ENCODE measurements at regions not wholly inside any gene's neighbourhood (a gene's known extent, or its start where the extent isn't known, plus 50 kb on each side); places are given as distances from the start of the nearest gene placed in this dataset.

- no peak overlapping the region for H3K4me3 Mint-ChIP-seq (ENCODE audit: unreplicated experiment)
- no peaks in the 10 kb centered on the region for H3K36me3 Mint-ChIP-seq (ENCODE audit: unreplicated experiment)
- H3K27me3 Mint-ChIP-seq (ENCODE audit: unreplicated experiment), result peaks cover 4% of the 10 kb centered on the region
- no peaks in the 10 kb centered on the region for H3K4me1 Mint-ChIP-seq (ENCODE audit: unreplicated experiment)
- H3K9me3 Mint-ChIP-seq (ENCODE audit: unreplicated experiment), result peaks cover 38% of the 10 kb centered on the region
- DNase-seq (ENCODE audit: extremely low spot score, unreplicated experiment), result no peak
- H3K27ac Mint-ChIP-seq (ENCODE audit: unreplicated experiment), result no peak overlapping the region
- TF ChIP-seq, protein P1, sequence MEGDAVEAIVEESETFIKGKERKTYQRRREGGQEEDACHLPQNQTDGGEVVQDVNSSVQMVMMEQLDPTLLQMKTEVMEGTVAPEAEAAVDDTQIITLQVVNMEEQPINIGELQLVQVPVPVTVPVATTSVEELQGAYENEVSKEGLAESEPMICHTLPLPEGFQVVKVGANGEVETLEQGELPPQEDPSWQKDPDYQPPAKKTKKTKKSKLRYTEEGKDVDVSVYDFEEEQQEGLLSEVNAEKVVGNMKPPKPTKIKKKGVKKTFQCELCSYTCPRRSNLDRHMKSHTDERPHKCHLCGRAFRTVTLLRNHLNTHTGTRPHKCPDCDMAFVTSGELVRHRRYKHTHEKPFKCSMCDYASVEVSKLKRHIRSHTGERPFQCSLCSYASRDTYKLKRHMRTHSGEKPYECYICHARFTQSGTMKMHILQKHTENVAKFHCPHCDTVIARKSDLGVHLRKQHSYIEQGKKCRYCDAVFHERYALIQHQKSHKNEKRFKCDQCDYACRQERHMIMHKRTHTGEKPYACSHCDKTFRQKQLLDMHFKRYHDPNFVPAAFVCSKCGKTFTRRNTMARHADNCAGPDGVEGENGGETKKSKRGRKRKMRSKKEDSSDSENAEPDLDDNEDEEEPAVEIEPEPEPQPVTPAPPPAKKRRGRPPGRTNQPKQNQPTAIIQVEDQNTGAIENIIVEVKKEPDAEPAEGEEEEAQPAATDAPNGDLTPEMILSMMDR (IDR thresholded peaks at IDR 0.05), result no peak
Measured at GRCh38 chr12:42944516-42944915, 355.0 kb upstream of the PRICKLE1 start.

DNA sequence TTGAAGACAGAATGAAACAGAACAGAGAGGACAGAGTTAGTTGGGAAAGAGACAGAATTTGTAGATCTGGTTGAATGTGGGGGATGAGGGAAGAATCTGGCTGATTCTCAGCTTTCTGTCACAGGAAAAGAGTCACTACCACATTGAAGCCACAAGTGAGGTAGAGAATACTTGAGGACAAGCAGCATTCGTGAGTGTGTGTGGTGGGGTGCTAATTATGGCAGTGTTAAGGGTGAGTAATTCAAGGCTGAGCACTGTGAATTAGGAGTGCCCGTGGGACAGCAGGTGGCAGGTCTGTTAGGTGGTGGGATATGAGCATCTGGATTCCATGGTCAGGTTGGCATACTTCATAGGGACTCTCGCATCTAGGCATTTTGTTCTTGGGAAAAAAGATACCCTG, 347.4 kb upstream of the PRICKLE1 start:
- DNase-seq (ENCODE audit: extremely low spot score, unreplicated experiment), result no peak
- Mint-ChIP-seq H3K36me3 (ENCODE audit: unreplicated experiment) (no peaks in the 10 kb centered on the region), H3K9me3 (ENCODE audit: unreplicated experiment) (peaks cover 25% of the 10 kb centered on the region), H3K4me1 (ENCODE audit: unreplicated experiment) (no peaks in the 10 kb centered on the region), H3K4me3 (ENCODE audit: unreplicated experiment) (no peak overlapping the region), H3K27me3 (ENCODE audit: unreplicated experiment) (peaks cover 3% of the 10 kb centered on the region), H3K27ac (ENCODE audit: unreplicated experiment) (no peak overlapping the region)
- TF ChIP-seq, protein P1 (IDR thresholded peaks at IDR 0.05), result no peak

DNA sequence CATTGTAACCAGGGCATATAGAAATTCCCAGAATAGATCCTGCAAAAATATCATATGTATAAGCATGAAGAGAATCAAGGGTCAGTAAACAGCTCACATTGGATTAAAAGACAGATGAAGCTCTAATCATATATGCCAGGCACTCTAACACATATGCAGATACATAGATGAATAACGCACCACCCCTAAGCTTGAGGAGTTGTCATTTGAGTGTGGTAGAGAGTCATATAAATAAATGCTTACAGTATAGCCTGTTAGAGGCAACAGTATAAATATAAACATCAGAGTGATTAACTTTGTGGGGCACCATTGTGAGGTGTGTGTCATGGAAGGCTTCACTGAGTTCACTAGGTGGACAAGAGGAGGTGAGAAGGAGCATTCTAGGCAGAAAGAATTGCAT, 346.7 kb upstream of the PRICKLE1 start:
- Mint-ChIP-seq H3K36me3 (ENCODE audit: unreplicated experiment) (no peaks in the 10 kb centered on the region), H3K4me1 (ENCODE audit: unreplicated experiment) (no peaks in the 10 kb centered on the region), H3K27ac (ENCODE audit: unreplicated experiment) (no peak overlapping the region), H3K9me3 (ENCODE audit: unreplicated experiment) (peaks cover 19% of the 10 kb centered on the region), H3K4me3 (ENCODE audit: unreplicated experiment) (no peak overlapping the region), H3K27me3 (ENCODE audit: unreplicated experiment) (peaks cover 7% of the 10 kb centered on the region)
- DNase-seq (ENCODE audit: extremely low spot score, unreplicated experiment), result no peak
- TF ChIP-seq, protein P1 (IDR thresholded peaks at IDR 0.05), result no peak

- peaks cover 7% of the 10 kb centered on the region for H3K27me3 Mint-ChIP-seq (ENCODE audit: unreplicated experiment)
- H3K4me3 Mint-ChIP-seq (ENCODE audit: unreplicated experiment), result no peak overlapping the region
- H3K36me3 Mint-ChIP-seq (ENCODE audit: unreplicated experiment), result no peaks in the 10 kb centered on the region
- H3K4me1 Mint-ChIP-seq (ENCODE audit: unreplicated experiment), result no peaks in the 10 kb centered on the region
- peaks cover 14% of the 10 kb centered on the region for H3K9me3 Mint-ChIP-seq (ENCODE audit: unreplicated experiment)
- H3K27ac Mint-ChIP-seq (ENCODE audit: unreplicated experiment), result no peak overlapping the region
- DNase-seq (ENCODE audit: extremely low spot score, unreplicated experiment), result no peak
- TF ChIP-seq, protein P1 (IDR thresholded peaks at IDR 0.05), result no peak
Measured at GRCh38 chr12:42935756-42936155, 346.2 kb upstream of the PRICKLE1 start.

GRCh38 chr12:42935090-42935489, 345.5 kb upstream of the PRICKLE1 start:
- DNase-seq (ENCODE audit: extremely low spot score, unreplicated experiment), result no peak
- TF ChIP-seq, protein P1 (IDR thresholded peaks at IDR 0.05), result no peak
- Mint-ChIP-seq H3K36me3 (ENCODE audit: unreplicated experiment) (no peaks in the 10 kb centered on the region), H3K4me3 (ENCODE audit: unreplicated experiment) (no peak overlapping the region), H3K27me3 (ENCODE audit: unreplicated experiment) (peaks cover 7% of the 10 kb centered on the region), H3K9me3 (ENCODE audit: unreplicated experiment) (peaks cover 9% of the 10 kb centered on the region), H3K27ac (ENCODE audit: unreplicated experiment) (no peak overlapping the region), H3K4me1 (ENCODE audit: unreplicated experiment) (no peaks in the 10 kb centered on the region)

Measured in osteocyte (in vitro differentiated cells).